ENCODE measurements at regions not wholly inside any gene's neighbourhood (a gene's known extent, or its start where the extent isn't known, plus 50 kb on each side); places are given as distances from the start of the nearest gene placed in this dataset.

DNA sequence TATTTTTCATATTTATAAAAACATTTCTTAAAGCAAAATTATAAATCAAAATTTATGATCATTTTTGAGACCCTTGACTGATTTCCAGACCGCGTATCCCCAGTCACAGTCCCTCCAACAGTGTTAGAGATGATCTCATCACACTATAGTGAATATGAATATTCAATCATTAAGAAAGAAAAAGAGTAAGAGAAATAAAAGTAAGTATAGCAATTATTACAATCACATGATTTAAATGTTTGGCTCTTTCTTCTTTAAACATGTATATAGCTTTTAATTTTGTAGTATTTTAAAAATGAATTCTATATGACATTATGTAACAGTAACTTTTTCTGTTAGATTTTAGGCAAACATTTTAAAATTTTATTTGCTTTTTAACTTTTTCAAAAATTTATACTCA lies 438.3 kb downstream of the RFPL4B start:
- in situ Hi-C loops (cut with HindIII; ENCODE audit: low sequenced_read_pairs) = no loop called here

DNA sequence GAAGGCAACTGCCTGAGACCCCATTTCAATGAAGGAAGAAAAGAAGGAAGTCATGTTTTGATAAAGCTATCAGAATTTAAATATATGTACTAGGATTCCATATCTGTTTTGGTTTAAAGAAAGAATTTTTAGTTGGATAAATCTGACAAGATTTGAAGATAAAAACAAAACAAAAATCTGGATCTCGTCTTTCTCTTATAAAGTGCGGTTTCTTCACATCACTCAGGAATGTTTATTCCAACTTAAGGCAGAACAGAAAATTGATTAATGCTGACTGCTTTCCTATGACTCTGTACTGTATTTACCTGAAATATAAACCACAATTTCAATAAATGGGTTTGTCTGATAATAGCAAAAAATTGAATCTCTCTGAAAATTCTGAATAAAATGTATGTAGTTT lies 439.7 kb downstream of the RFPL4B start:
- in situ Hi-C loops (cut with HindIII; ENCODE audit: low sequenced_read_pairs) = no loop called here

DNA sequence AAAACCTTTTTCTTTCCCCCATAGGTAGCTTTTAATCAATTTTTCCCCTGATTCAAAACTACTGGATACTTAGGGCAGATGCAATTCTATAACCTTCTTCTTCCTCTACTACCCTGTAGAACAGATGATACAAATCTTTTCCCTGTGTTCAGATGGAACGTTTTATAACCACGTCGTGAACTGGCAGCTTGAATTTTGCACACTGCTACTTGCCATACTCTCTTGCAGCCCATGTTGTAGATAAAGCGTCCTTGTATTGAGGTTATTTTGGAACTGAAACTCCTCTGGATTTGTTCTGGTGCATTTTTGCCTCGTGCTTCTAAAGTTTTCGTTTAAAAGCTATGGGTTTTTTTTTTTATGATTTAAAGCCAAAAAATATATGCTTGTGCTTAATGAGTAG lies 440.2 kb downstream of the RFPL4B start:
- in situ Hi-C loops (cut with HindIII; ENCODE audit: low sequenced_read_pairs) = no loop called here

DNA sequence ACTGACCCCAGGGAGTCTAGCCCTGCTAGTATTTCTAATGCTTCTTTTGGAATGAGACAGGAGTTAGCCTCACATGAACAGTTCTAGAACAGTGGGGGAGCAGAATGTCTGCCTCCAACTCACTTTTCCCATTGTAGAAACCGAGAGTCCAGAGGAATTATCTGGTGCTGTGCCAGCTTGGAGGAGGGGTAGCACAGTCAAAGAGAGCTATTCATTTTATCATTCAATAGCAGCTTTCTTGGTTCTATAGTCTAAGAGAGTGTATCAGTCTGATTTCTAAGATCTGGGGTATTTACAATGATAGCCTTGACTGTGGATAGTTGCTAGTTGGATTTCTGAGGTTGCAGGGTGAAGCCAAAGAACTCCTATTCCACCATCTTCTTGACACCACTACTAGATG lies 448.2 kb downstream of the RFPL4B start:
- in situ Hi-C loops (cut with HindIII; ENCODE audit: low sequenced_read_pairs) = no loop called here

DNA sequence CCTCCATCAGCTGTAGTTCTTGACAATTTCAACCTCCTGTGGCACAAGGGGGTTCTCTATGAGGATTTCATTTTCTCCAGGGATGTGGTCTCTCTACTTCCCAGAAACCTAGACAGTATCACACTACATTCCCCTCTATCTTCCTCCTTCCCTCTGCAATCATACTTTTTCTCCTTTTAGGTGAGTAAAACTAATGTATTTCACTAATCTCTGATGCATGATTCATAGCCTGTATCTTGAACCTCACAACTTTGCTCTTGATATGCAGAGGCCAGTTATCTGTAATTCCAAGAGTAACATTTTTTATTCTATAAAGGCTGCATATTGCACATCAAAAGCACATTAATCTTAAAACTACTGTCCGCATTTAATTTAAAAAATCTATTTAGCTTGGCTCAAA lies 449.6 kb downstream of the RFPL4B start:
- in situ Hi-C loops (cut with HindIII; ENCODE audit: low sequenced_read_pairs) = no loop called here

DNA sequence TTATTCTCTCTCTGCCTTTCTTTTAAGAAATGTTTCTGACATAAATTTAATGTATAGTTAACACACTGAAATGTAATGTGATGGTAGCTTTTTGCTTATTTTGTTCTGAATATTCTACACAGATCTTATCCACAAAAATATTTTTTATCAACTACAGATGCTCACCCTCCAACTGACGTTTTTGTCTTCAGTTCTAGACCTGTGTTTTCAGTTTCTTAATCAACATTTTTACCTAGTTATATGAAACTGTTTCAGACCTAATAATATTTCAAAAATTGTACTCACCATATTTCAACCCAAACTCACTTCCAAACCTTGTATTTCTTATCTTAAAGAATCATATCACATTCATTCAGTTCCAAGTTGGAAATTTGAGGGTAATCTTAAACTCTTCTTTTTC lies 452.8 kb downstream of the RFPL4B start:
- in situ Hi-C loops (cut with HindIII; ENCODE audit: low sequenced_read_pairs) = no loop called here

DNA sequence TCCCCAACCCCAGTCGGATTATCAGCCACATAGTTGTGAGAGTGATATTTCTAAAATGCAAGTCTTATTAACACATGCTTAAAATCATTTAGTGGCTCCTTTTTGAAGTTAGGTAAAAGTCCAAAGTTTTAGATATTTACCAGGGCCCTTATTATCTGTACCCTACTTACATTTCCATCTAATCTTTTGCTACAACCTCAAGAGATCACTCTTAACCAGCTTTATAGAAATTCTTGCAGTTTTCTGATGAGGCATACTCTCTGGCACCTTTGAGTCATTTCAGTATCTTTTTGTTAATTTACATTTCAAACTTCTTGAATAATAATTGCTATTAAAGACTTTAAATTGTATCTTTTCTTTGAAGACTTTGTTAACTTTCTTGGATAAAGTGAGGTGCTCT lies 453.3 kb downstream of the RFPL4B start:
- in situ Hi-C loops (cut with HindIII; ENCODE audit: low sequenced_read_pairs) = no loop called here

DNA sequence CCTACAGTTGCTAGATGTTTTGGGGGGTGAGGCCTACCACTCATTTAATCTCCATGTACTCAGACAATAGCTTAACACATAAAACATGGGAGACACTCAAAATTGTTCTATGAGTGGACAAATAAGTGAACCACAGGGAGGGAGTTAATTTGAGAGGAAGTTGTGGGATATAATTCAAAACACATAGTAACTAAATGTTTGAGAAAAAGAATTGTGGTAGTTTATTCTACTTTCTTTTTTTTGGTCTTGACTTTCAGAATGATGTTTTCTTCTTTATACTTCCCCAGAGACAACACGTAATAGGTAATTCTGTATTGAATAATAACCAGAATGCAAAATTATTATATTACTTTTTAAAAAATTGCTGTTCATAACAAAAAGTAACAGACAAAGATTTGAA lies 453.8 kb downstream of the RFPL4B start:
- in situ Hi-C loops (cut with HindIII; ENCODE audit: low sequenced_read_pairs) = no loop called here

DNA sequence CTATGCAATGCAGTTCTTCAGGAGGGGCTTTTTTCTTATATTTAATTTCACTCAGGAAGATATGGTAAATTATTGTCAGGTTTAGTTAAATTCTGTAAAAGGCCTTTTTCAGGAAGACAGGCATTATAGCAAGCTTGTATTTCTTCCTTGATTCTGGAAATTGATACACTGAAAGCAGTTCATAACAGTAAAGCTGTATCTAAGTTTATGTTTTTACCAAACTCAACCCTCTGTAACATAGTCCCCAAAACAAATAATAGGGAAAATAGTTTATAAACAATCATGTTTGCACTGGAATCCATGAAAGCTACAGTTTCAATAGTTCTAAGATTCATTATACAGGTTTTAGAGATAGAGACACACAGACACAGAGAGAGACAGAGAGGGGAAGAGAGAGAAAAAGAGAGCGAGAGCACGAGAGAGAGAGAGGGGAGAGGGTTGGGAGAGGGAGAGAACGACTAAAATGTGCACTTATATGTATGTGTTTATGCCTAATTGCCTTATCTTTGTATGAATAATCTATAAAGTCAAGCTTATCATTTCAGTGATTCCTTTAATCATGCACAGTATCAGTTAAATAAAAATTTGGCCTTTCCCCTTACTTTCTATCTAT lies 454.4 kb downstream of the RFPL4B start:
- in situ Hi-C loops (cut with HindIII; ENCODE audit: low sequenced_read_pairs) = no loop called here

DNA sequence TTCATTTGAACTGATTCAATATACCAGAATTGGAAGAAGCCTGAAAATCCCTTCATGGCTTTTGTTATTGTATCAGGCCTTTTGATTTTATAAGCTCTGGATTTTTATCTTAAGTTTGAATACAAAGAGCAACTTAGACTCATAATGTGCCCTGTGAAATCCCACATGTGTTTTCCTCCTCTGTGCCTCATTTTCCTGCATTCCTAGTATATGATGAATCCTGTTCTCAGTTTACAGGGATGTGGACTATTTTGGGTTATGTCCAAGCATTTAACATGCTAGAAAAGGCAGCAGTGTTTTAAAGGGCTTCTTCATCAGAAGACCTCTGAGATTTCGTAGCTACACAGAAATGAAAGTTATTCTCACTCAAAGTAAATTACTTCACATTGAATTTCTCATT lies 455.0 kb downstream of the RFPL4B start:
- in situ Hi-C loops (cut with HindIII; ENCODE audit: low sequenced_read_pairs) = no loop called here

DNA sequence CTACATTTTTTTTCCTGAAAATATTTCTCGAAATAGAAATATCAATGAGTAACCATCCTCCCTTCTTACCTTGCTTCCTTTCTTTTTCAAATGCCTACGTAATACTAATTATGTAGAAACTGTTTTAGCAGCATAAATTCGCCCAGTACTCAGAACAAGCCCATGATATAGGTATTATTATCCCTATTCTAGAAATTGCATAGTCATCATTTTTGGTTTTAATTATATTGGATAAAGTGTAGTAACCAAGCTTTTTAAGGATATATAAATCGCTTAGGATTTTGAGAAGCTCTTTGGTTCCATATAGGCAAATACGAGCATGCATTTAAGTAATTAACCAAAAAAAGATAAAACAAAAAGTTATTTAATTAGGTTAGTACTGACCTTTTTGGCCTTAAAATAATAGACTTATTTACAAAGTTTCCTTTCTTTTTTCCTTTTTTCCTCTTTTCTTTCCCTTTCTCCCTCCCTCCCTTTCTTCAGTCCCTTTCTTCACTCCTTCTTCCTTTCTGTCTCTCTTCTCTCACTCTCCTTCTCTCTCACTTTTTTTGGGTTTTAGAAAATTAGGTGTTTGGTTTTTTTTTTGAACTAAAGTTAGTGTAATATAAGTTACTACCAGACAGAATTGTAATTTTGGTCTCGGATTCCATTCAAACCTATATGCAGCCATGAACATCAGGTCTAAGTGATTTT lies 457.7 kb downstream of the RFPL4B start:
- in situ Hi-C loops (cut with HindIII; ENCODE audit: low sequenced_read_pairs) = no loop called here

DNA sequence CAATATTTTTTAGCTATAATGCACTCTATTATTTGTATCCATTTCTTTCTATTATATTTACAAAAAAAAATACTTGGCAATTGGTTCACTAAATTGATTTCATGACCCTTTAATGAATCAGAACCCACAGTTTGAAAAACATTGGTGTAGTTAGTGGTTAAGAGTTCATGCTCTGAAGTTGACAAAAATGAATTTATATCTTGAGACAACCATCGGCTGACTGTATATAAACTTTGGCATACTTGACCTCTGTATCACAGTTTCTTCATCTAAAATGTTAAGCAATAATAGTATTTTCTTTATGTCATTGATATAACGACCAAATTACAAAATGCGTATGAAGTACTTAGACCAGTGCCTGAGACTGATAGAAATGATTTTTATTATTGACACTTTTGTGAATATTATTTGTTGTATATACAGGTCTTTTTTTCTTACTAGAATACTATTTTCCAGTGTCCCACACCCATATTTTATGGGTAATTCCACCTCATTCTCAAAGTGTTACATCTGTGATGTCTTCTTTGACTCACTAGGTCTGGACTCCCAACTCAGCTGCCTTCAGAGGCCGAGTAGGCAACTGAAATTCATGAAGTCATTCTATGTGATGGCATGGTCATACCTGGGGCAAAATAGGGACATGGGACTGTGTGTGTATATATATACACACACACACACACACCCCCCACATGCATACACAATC lies 459.2 kb downstream of the RFPL4B start:
- in situ Hi-C loops (cut with HindIII; ENCODE audit: low sequenced_read_pairs) = no loop called here

DNA sequence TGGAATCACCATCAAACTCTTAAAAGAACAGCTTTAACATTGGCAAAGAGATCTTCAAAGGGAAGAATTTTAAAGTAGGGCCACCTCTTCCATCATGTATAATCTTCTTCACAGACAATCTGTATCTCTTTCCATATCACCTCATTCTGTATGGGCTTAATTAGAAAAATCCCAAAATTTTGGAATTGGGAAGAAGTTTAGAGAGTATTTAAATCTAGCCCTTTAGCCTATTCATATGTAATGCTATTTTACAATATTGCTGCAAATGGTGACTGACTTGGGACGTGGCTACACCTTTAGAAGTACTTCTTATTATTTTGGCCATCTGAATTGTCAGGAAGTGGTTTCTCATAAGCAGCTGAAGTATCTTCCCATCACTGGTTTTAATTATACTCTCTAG lies 474.3 kb downstream of the RFPL4B start:
- in situ Hi-C loops (cut with HindIII; ENCODE audit: low sequenced_read_pairs) = no loop called here

DNA sequence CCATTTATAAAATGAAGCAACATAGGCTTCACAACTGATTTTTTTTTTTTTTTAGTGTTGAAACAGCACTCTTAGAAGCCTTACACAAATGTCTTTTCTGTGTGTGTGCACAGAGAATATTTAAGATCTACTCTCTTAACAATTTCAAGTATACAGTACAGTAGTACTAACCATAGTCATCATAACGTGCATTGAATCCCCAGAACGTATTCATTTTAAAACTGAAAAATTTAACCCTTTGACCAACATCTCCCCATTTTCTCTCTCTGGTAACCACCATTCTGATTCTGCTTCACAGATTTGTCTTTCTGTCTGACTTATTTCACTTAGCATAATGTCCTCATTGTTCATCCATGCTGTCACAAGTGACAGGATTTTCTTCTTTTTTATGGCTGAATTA lies 475.6 kb downstream of the RFPL4B start:
- in situ Hi-C loops (cut with HindIII; ENCODE audit: low sequenced_read_pairs) = no loop called here

DNA sequence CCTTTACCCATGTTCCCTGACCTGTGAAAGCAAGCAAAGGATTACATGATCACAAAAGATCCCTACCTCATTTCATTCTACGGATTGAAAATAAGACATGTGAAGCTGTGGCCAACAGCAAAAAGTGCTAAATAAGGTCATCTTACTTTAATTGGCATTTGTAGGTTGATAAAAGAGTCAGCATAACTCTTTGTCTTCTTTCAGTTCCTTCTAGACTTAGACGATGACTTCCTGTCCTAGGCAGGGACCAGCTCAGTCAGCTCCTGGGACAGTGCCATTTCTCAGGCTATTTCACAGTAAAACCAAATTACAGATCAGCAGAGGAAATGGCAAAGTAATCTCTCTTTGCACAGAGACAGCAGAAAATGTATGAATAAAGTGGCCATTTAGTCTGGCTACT lies 480.7 kb downstream of the RFPL4B start:
- in situ Hi-C loops (cut with HindIII; ENCODE audit: low sequenced_read_pairs) = no loop called here

DNA sequence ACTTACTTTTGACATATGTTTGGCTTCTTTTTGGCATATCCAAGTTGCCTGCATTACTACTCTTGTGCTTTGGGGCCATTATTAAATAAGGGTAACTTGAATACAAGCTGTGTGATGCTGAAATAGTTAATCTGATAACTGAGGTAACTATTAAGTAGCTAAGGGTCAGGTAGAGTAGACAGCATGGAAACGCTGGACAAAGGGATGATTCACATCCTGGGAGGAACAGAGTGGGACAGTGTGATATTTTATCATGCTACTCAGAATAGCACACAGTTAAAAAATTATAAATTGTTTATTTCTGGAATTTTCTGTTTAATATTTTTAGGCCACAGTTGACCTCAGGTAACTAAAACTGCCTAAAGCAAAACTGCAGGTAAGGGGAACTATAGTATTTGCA lies 483.9 kb downstream of the RFPL4B start:
- in situ Hi-C loops (cut with HindIII; ENCODE audit: low sequenced_read_pairs) = no loop called here

DNA sequence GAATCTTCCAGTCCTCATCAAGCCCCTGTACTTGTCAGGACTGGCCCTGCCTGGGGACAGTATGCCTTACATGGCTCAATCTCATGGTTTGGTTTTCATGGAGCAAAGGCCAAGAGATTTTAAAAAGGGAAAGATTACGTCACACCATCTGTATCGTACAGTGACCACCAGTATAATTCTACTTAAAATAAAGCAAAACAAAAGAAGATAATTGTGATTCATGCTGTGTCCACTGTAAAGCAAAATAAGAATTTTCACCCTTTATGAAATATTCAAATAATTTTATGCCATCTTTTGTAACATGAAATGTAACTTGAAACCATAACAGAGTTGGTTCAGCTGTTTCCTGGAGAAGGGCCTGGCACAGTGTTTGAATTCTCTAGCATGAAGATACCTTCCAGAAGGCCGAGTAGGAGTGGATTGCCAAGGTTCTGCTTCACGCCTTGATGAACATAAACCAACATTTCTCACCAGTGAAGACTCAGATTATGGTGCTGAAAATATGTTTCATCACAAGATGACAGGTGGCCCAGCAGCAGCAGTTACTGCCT lies 486.5 kb downstream of the RFPL4B start:
- in situ Hi-C loops (cut with HindIII; ENCODE audit: low sequenced_read_pairs) = no loop called here

DNA sequence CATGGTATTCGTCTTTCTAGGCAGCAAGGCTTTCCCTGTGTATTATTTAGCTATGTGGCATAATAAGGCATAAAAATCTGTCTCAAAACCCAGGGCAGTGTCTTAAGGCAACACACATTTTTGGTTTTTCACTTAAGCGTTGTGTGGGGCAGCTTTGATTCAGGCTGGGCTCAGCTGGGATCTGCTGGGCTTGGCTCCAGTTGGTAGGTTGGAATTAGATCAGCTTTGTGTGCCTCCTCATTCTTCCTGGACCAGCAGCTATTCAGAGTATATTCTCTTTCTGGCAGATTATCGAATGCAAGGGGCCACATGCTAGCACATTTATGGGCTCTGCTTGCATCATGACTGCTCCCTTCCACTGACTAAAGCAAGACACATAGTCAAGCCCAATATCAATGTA lies 487.9 kb downstream of the RFPL4B start:
- in situ Hi-C loops (cut with HindIII; ENCODE audit: low sequenced_read_pairs) = no loop called here

DNA sequence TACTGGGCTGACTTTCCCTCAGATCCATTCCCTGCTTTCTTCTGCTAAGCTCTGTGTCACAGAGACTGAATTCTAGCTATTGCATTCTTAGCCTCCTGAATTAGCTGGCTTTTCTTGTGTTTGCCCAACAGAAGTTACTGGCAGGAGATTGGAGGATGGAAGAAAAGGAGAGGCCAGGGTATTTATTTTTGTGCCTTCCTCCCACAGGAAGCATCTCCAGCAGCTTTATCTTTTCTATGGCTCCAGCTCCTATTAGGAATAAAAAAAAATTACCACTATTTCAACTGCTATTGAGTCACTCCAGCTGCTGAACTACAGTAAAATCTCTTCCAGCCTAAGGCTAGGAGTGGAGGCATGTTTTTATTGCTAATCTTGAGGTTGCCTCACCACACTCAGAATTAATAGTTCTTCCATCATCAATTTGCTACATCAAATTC lies 492.4 kb downstream of the RFPL4B start:
- in situ Hi-C loops (cut with HindIII; ENCODE audit: low sequenced_read_pairs) = no loop called here

DNA sequence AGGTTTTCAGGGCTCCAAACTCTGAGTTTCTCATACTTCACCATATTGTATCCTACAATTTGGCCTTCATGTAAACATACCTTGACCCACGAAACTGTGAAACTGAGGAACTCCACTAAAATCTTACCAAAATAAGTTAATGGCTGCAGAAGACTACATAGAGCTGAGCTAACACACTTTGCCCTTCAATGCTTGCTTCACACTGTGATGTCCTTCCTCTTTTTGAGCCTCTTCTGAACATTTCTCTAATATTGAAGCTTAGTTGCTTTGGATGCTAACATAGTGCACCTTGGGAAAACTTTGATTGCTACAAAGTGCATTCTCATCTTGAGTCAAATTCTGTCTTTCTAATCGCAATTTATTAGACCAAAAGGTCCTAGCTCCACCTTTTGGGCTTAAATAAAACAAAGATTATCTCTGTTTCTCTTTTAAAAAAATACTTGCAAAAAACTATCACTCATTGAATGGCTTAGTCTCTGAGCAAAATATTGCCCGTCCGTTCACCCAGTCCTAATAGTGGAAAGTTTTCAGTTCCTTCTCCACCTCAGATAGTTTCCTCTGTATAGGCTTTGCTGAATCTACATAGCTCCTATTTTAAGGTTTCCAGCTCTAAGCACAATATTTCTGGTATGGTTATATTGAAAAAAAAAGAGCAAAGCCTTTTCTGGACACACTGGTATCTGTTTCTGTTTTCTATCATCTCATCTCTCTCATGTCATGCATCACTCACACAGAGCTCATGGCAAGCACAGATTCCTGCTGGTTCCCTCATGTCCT lies 494.6 kb downstream of the RFPL4B start:
- in situ Hi-C loops (cut with HindIII; ENCODE audit: low sequenced_read_pairs) = no loop called here

DNA sequence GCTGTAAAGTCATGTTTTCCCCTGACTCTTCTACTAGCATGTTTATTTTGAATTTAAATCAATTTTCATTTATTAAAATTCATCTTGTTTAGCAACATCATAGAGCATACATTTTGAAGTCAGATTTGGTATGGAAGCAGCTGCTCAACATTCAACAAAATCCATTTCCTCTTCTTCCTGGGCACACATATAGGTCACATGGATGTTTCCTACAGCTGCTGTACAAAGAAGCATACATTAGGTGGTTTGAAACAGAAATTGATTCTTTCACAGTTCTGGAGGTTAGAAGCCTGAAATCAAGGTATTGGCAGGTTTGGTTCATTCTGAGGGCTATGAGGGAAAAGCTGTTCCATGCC lies 495.2 kb downstream of the RFPL4B start:
- in situ Hi-C loops (cut with HindIII; ENCODE audit: low sequenced_read_pairs) = no loop called here
